Cardiac fibroblast (primary cell): ENCODE measurements at regions not wholly inside any gene's neighbourhood (a gene's known extent, or its start where the extent isn't known, plus 50 kb on each side); places are given as distances from the start of the nearest gene placed in this dataset.

ENCODE experiments used
- DNase-seq, 2 donors: peaks; one replicate each; pipeline versions ENCODE4 v3.0.0 to v3.0.0-alpha.2; 2010; ENCODE audit warnings: low read depth in 2 of 2
- H3K4me3 ChIP-seq, 2 donors: replicated peaks in 1 of 2; 1 replicate in 1 of 2; 2 replicates in 1 of 2; pipeline ENCODE4 v1.5.1; 2011; ENCODE audit warnings: low read depth in 2 of 2, low read length in 2 of 2, mild to moderate bottlenecking in 2 of 2, moderate library complexity in 1 of 2
- TF ChIP-seq, protein P1 (sequence below): IDR thresholded peaks from one replicate; pipeline ENCODE4 v1.5.1; 2011; ENCODE audit warnings: low read depth, mild to moderate bottlenecking, low read length, inconsistent platforms

DNA sequence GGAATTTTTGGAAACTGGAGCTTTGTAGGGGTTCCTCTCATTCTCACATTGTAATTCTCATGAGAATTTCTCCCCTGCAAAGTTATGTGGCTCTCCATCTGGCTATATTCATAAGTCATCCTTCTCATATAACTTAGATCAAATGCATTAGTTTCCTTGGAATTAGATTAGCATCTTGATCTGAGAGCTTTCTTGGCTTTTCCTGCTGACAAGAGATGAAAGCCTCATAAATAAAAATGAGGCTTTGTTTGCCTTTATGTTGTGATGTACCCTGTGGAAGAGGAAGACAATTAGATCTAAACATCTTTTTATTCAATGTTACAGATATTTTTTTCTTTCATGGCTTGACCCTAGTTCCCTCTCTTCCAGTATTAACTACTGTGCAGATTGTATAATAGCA lies 165.4 kb upstream of the ZPLD1 start:
- no peak overlapping the region for H3K4me3 ChIP-seq
- TF ChIP-seq, protein P1, sequence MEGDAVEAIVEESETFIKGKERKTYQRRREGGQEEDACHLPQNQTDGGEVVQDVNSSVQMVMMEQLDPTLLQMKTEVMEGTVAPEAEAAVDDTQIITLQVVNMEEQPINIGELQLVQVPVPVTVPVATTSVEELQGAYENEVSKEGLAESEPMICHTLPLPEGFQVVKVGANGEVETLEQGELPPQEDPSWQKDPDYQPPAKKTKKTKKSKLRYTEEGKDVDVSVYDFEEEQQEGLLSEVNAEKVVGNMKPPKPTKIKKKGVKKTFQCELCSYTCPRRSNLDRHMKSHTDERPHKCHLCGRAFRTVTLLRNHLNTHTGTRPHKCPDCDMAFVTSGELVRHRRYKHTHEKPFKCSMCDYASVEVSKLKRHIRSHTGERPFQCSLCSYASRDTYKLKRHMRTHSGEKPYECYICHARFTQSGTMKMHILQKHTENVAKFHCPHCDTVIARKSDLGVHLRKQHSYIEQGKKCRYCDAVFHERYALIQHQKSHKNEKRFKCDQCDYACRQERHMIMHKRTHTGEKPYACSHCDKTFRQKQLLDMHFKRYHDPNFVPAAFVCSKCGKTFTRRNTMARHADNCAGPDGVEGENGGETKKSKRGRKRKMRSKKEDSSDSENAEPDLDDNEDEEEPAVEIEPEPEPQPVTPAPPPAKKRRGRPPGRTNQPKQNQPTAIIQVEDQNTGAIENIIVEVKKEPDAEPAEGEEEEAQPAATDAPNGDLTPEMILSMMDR, result no peak
- no peak for DNase-seq

DNA sequence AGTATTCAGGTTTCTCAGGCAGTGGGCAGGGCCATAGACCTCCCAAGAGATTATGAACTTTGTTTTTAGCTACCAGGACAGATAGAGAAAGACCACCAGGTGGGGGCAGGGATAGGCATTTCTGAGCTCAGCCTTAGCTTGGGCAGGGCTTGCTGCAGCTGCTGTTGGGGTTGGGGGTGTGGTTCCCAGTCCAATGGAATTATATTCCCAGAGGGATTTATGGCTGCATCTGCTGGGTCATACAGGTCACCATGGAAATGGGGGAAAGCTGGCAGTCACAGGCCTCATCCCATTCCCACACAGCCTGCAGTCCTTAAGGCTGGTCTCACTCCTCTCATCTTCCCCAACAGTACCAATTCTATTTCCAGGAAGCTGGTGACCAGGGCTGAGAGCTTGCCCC lies 144.6 kb upstream of the ZPLD1 start:
- TF ChIP-seq, protein P1, result no peak
- H3K4me3 ChIP-seq, result no peak overlapping the region
- DNase-seq, result no peak

DNA sequence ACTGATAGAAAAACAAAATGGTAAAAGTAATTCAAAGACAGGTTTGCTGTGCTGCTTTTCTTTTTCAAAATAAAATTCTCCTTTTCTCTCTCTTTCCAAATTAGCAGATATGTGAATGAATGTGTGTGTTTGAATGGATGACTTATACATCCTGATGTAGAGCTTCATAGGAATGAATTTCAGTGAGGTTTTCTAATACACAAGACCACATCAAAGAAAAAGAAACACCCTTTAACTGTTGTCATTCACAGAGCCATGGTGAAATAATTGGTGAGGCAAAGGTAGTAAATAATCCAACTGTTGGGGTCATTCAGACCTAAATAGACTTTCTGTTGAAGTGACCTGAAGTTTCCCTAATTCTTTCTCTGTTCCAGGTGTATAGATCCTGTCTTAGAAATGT lies 139.1 kb upstream of the ZPLD1 start:
- H3K4me3 ChIP-seq, result no peak overlapping the region
- no peak for DNase-seq
- TF ChIP-seq, protein P1, result no peak

DNA sequence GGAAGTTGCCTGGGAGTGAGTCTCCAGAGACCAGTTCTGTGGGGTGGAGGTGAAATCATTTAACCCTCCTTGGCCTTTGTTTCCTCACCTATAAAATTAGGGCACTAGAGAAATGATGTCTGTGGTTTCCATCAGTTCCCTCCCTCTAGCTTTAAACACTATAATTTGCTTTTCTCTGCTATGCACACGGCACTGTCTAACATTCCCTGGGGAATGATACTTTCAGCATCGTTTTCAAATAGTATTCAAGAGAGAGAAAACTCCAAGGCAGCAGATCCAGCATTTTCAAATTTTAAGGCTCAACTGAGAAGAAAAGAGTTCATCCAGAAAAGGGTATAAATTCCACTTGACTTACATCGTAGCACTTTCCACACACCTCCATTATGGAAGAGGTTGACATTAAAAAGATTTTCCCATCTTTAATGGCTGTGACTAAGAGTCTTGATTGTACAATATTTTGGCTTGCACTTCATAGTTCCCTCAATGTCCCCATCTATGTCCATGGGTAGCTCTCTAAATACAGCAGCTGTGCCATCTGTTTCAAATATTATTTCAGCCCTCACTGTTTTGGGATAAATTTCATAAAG lies 137.7 kb upstream of the ZPLD1 start:
- no peak for DNase-seq
- TF ChIP-seq, protein P1, result no peak
- no peak overlapping the region for H3K4me3 ChIP-seq

DNA sequence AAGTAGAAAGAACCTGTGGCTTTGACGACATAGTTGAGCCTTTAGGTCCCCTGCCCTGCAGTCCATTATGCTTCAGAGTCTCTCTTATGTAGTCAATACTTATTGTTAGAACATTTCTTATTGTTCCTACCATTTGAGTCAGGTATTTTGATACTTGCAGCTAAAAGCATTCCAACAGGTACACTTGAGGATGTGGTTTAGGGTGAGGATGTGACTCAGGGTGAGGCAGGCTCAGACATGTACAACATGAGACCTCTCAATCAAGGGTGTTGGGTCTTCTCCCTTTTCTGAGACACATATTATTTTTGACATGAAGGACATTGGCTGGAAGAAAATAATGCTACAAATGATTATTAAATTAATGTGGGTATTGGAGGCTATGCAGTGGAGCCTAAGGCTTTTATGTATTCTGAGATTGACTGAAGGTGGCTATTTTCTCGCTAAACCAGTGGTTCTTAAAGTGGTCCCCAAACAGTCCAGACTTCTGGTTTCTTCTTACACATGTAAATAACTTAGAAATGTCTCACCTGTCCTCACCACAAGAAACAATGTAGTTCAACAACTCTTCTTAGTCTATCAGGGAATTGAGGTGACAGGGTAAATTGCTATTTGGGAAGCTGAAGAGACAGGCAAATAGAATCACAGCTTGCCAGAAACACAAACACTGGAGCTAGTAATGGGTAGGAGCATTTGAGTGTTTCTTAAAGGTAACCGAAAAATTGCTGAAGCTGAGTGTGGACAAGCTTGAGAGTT lies 135.5 kb upstream of the ZPLD1 start:
- H3K4me3 ChIP-seq, result no peak overlapping the region
- no peak for DNase-seq
- TF ChIP-seq, protein P1, result no peak

DNA sequence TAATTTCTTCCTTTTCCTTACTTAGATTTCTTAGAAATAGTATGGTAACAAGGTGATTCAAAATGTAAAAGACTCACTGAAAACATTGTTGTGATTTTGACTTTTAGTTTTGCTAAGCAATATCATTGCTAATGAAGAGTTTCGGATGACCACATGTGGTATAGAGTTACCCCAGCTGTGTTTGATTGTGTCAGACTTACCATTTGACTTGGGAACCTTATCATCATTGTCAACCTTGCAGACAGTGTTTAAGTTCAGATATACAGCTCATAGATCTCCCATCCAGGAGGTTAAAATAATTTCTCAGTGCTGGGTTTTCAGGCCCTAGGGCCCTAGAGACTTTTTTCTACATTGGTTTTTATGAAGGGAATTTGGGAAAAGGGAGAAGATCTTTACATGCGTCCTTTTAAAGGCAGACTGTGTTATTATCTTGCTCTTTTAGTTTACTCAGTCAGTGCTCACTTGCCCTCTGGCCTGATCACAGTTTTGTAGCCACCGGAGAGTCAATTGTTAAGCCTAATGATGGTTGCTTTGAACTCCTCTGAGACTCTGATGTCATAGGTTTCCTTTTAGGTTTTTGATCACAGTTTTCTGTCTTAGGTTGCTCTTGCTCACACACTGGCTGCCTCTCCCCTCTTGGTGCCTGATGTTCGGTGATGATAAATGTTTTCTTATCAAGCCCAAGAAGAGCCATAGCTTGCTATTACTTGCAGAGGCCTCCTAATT lies 133.5 kb upstream of the ZPLD1 start:
- H3K4me3 ChIP-seq, result no peak overlapping the region
- DNase-seq, result peak in 1 of 2 donors; percentile 4
- TF ChIP-seq, protein P1, result no peak
